CD14-positive monocyte (primary cell): ENCODE measurements at regions not wholly inside any gene's neighbourhood (a gene's known extent, or its start where the extent isn't known, plus 50 kb on each side); places are given as distances from the start of the nearest gene placed in this dataset.

ENCODE experiments used
- DNase-seq, 3 donors: peaks; one replicate each; pipeline ENCODE4 v3.0.0-alpha.2; 2011 to 2022
- H2AFZ ChIP-seq: 2 replicates; pipeline ENCODE4 v1.6.0; 2012; ENCODE audit warnings: mild to moderate bottlenecking, low read depth, low read length, inconsistent platforms; ENCODE audit not compliant: insufficient read depth, poor library complexity, severe bottlenecking
- H3K27ac ChIP-seq, 2 donors: 1 replicate in 1 of 2; 2 replicates in 1 of 2; pipeline ENCODE4 v1.5.1; 2012 to 2013; ENCODE audit warnings: low read length in 2 of 2, control low read depth in 1 of 2, inconsistent platforms in 1 of 2, low read depth in 1 of 2, mild to moderate bottlenecking in 1 of 2
- H3K27me3 ChIP-seq, 2 donors: one replicate each; pipeline versions ENCODE4 v1.6.0 to v1.6.1; 2011 to 2013; ENCODE audit warnings: low read length in 2 of 2; ENCODE audit not compliant: control insufficient read depth in 2 of 2, insufficient read depth in 2 of 2
- H3K36me3 ChIP-seq, 2 donors: replicated peaks in 1 of 2; 1 replicate in 1 of 2; 2 replicates in 1 of 2; pipeline versions ENCODE4 v1.5.1 to v1.6.1; 2012 to 2013; ENCODE audit warnings: low read length in 2 of 2, control low read depth in 1 of 2, inconsistent platforms in 1 of 2, mild to moderate bottlenecking in 1 of 2; ENCODE audit not compliant: insufficient read depth in 2 of 2, control insufficient read depth in 1 of 2
- H3K4me1 ChIP-seq, 2 donors: 1 replicate in 1 of 2; 2 replicates in 1 of 2; pipeline versions ENCODE4 v1.5.1 to v1.6.1; 2012 to 2013; ENCODE audit warnings: low read length in 2 of 2, control low read depth in 1 of 2, inconsistent platforms in 1 of 2, mild to moderate bottlenecking in 1 of 2, moderate library complexity in 1 of 2; ENCODE audit not compliant: insufficient read depth in 2 of 2, control insufficient read depth in 1 of 2
- H3K4me2 ChIP-seq: replicated peaks from 2 replicates; pipeline ENCODE3; 2012; ENCODE audit warnings: low read length, moderate library complexity, mild to moderate bottlenecking; ENCODE audit not compliant: poor library complexity, severe bottlenecking; ENCODE audit errors: extremely low read depth
- H3K4me3 ChIP-seq, 3 experiments: fragments of 200-600 bp in 1 of 3; sonication (generic) in 1 of 3; replicated peaks in 1 of 3; 1 replicate in 2 of 3; 2 replicates in 1 of 3; pipeline ENCODE4 v1.5.1; 2011 to 2013; ENCODE audit warnings: low read length in 3 of 3, mild to moderate bottlenecking in 3 of 3, control low read depth in 2 of 3, low read depth in 2 of 3, inconsistent platforms in 1 of 3, moderate library complexity in 1 of 3
- H3K79me2 ChIP-seq: 2 replicates; pipeline ENCODE4 v1.6.0; 2012; ENCODE audit warnings: mild to moderate bottlenecking, control low read depth, inconsistent platforms, low read length, moderate library complexity; ENCODE audit not compliant: insufficient read depth
- H3K9ac ChIP-seq: 2 replicates; pipeline ENCODE4 v1.6.0; 2017; ENCODE audit warnings: low read length, mild to moderate bottlenecking; ENCODE audit not compliant: insufficient read depth, poor library complexity, severe bottlenecking
- H3K9me3 ChIP-seq, 2 donors: replicated peaks in 1 of 2; 1 replicate in 1 of 2; 2 replicates in 1 of 2; pipeline versions ENCODE4 v1.5.1 to v1.6.1; 2012 to 2013; ENCODE audit warnings: low read length in 2 of 2, control low read depth in 1 of 2; ENCODE audit not compliant: control insufficient read depth in 1 of 2, insufficient read depth in 1 of 2
- H4K20me1 ChIP-seq: 2 replicates; pipeline ENCODE4 v1.6.0; 2012; ENCODE audit warnings: mild to moderate bottlenecking, low read length, control low read depth, moderate library complexity; ENCODE audit not compliant: insufficient read depth
- H3K27ac Mint-ChIP-seq, 7 donors: one replicate each; pipeline ENCODE4 v1.8.0; 2020; ENCODE audit warnings: mild to moderate bottlenecking in 7 of 7, mixed read lengths in 7 of 7, moderate library complexity in 6 of 7, inconsistent platforms in 2 of 7
- H3K27me3 Mint-ChIP-seq, 3 donors: one replicate each; pipeline ENCODE4 v1.8.0; 2021 to 2022; ENCODE audit warnings: low read depth in 3 of 3, mild to moderate bottlenecking in 3 of 3, mixed read lengths in 3 of 3, moderate library complexity in 3 of 3, inconsistent platforms in 1 of 3
- H3K36me3 Mint-ChIP-seq, 2 donors: one replicate each; pipeline ENCODE4 v1.8.0; 2020; ENCODE audit warnings: mixed read lengths in 2 of 2, inconsistent platforms in 1 of 2, mild to moderate bottlenecking in 1 of 2
- H3K4me1 Mint-ChIP-seq: one replicate; pipeline ENCODE4 v1.8.0; 2020; ENCODE audit warnings: mild to moderate bottlenecking, mixed read lengths
- H3K4me3 Mint-ChIP-seq, 2 donors: one replicate each; pipeline ENCODE4 v1.8.0; 2020; ENCODE audit warnings: mild to moderate bottlenecking in 2 of 2, mixed read lengths in 2 of 2, moderate library complexity in 1 of 2
- H3K9me3 Mint-ChIP-seq, 7 donors: one replicate each; pipeline ENCODE4 v1.8.0; 2020 to 2022; ENCODE audit warnings: mixed read lengths in 7 of 7, mild to moderate bottlenecking in 6 of 7, moderate library complexity in 6 of 7, inconsistent platforms in 2 of 7
- WGBS: methylation state at CpG from one replicate; pipeline ENCODE4 v1.1.5; 2013; ENCODE audit warnings: missing lambda C conversion rate; ENCODE audit not compliant: insufficient coverage; 5-methylcytosine and 5-hydroxymethylcytosine counted together
- intact Hi-C, 2 donors: fragments of 100-400 bp; cut with micrococcal nuclease; formaldehyde crosslinking; loops; one replicate each; pipeline versions ENCODE4 v1.15.0 to v1.15.1; 2023
- TF ChIP-seq, protein P1 (sequence below): fragments of 200-600 bp; IDR thresholded peaks from one replicate; pipeline ENCODE4 v1.8.0; 2022; ENCODE audit warnings: antibody characterized with exemption, mild to moderate bottlenecking

- Histone ChIP-seq H3K4me1 (no peaks in the 10 kb centered on the region), H3K36me3 (no peaks in the 10 kb centered on the region), H4K20me1 (no peaks in the 10 kb centered on the region), H3K27ac (no peak overlapping the region), H3K4me2 (no peak overlapping the region), H3K9ac (no peak overlapping the region), H3K9me3 (peaks cover 0 to 8% of the 10 kb centered on the region in 2 donors), H3K4me3 (no peak overlapping the region), H2AFZ (no peak overlapping the region), H3K27me3 (peaks cover 0 to 5% of the 10 kb centered on the region in 2 donors), H3K79me2 (no peaks in the 10 kb centered on the region)
- intact Hi-C loops, result no loop called here
- Mint-ChIP-seq H3K36me3 (no peaks in the 10 kb centered on the region), H3K9me3 (peaks cover 4 to 26% (median 13%) of the 10 kb centered on the region in 7 donors), H3K4me3 (no peak overlapping the region), H3K27ac (no peak overlapping the region), H3K27me3 (peaks cover 3 to 6% (median 4%) of the 10 kb centered on the region in 3 donors), H3K4me1 (no peaks in the 10 kb centered on the region)
- 100% methylated on average over 1 of the region's 2 CpGs for WGBS
- DNase-seq, result no peak
- TF ChIP-seq, protein P1, sequence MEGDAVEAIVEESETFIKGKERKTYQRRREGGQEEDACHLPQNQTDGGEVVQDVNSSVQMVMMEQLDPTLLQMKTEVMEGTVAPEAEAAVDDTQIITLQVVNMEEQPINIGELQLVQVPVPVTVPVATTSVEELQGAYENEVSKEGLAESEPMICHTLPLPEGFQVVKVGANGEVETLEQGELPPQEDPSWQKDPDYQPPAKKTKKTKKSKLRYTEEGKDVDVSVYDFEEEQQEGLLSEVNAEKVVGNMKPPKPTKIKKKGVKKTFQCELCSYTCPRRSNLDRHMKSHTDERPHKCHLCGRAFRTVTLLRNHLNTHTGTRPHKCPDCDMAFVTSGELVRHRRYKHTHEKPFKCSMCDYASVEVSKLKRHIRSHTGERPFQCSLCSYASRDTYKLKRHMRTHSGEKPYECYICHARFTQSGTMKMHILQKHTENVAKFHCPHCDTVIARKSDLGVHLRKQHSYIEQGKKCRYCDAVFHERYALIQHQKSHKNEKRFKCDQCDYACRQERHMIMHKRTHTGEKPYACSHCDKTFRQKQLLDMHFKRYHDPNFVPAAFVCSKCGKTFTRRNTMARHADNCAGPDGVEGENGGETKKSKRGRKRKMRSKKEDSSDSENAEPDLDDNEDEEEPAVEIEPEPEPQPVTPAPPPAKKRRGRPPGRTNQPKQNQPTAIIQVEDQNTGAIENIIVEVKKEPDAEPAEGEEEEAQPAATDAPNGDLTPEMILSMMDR, result no peak
Observed at GRCh38 chr10:14460447-14460846, 129.7 kb upstream of the FRMD4A start.

DNA sequence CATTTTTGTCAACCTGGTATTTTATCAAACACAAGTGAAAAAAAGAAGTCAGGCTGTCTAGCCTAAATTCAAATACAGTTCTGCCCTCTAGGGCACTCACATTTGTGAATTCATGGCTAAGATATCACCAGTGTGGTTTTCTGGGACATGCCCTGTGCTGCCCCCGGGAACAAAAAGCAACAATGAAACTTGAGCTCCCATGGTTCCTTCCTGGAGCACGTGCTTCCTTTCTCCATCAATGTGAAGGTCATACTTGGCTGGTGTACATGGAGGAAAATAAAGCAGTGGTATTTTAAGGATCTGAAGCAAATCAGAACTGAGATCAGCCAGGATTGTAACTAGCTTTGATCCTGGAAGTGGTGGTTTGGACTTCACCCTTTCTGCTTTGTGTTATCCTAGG lies 128.9 kb upstream of the FRMD4A start:
- no peak for DNase-seq
- H3K27ac Mint-ChIP-seq, result no peak overlapping the region
- no peaks in the 10 kb centered on the region for H3K36me3 Mint-ChIP-seq
- TF ChIP-seq, protein P1, result no peak
- no peak overlapping the region for H3K4me3 Mint-ChIP-seq
- Histone ChIP-seq H2AFZ (no peak overlapping the region), H3K27me3 (peaks cover 0 to 5% of the 10 kb centered on the region in 2 donors), H4K20me1 (no peaks in the 10 kb centered on the region), H3K4me3 (no peak overlapping the region), H3K36me3 (no peaks in the 10 kb centered on the region), H3K9ac (no peak overlapping the region), H3K27ac (no peak overlapping the region), H3K4me1 (no peaks in the 10 kb centered on the region), H3K4me2 (no peak overlapping the region), H3K9me3 (peaks cover 0 to 8% of the 10 kb centered on the region in 2 donors), H3K79me2 (no peaks in the 10 kb centered on the region)
- no peaks in the 10 kb centered on the region for H3K4me1 Mint-ChIP-seq
- whole genome bisulfite sequencing, result 25% methylated on average over 2 of the region's 2 CpGs
- H3K9me3 Mint-ChIP-seq, result peaks cover 4 to 25% (median 10%) of the 10 kb centered on the region in 7 donors
- intact Hi-C loops, result no loop called here
- H3K27me3 Mint-ChIP-seq, result peaks cover 3 to 6% (median 4%) of the 10 kb centered on the region in 3 donors
